ENCODE measurements at regions not wholly inside any gene's neighbourhood (a gene's known extent, or its start where the extent isn't known, plus 50 kb on each side); places are given as distances from the start of the nearest gene placed in this dataset.

GRCh38 chr16:5455110-5455509 lies 357.5 kb upstream of the EEF2KMT start:
- no peaks in the 10 kb centered on the region for H3F3A ChIP-seq (replicated peaks; ENCODE audit: low read depth)
- no peaks in the 10 kb centered on the region; the same call in 2 of the 3 replicates for H3K9me3 Mint-ChIP-seq
- H3K36me3 ChIP-seq (ENCODE audit: insufficient read depth) = no peaks in the 10 kb centered on the region
- no peak overlapping the region for H3K4me2 ChIP-seq
- H3K27ac ChIP-seq (ENCODE audit: low read depth) = no peak overlapping the region
- no peak for DNase-seq (ENCODE audit: low spot score)
- no peak overlapping the region for H2AFZ ChIP-seq
- ATAC-seq = no peak
- no peaks in the 10 kb centered on the region for H3K27me3 ChIP-seq (ENCODE audit: insufficient read depth)
- peaks cover 28% of the 10 kb centered on the region for H3K4me1 Mint-ChIP-seq
- H3K4me3 ChIP-seq = no peak overlapping the region
- peaks cover 13% of the 10 kb centered on the region for H3K27me3 Mint-ChIP-seq (ENCODE audit: insufficient read depth, low read depth, poor library complexity)
- H3K9me2 ChIP-seq (ENCODE audit: insufficient read depth) = no peaks in the 10 kb centered on the region
- H4K20me1 ChIP-seq (replicated peaks; ENCODE audit: insufficient read depth) = no peaks in the 10 kb centered on the region
- H3K79me2 ChIP-seq (replicated peaks; ENCODE audit: insufficient read depth) = no peaks in the 10 kb centered on the region
- H3K36me3 Mint-ChIP-seq (ENCODE audit: low read depth) = no peaks in the 10 kb centered on the region
- H3K27ac Mint-ChIP-seq = no peak overlapping the region
- H3K4me1 ChIP-seq (ENCODE audit: insufficient read depth) = peaks cover 19% of the 10 kb centered on the region
- TF ChIP-seq STAT1 (IDR thresholded peaks at IDR 0.05; ENCODE audit: unreplicated experiment) (no peak), ZNF114 (CRISPR knock-in tag; IDR thresholded peaks at IDR 0.05) (no peak), REST (IDR thresholded peaks at IDR 0.05; ENCODE audit: unreplicated experiment) (no peak), CTCF (conservative IDR thresholded peaks at IDR 0.05; ENCODE audit: low read depth in 2 of 2) (no peak), EZH2 (IDR thresholded peaks at IDR 0.05; ENCODE audit: low read depth, unreplicated experiment) (no peak), JUNB (IDR thresholded peaks at IDR 0.05; ENCODE audit: unreplicated experiment) (no peak), CREB1 (CRISPR knock-in tag; IDR thresholded peaks at IDR 0.05; ENCODE audit: low read depth) (no peak), ETS1 (IDR thresholded peaks at IDR 0.05) (no peak), EZH2phosphoT487 (IDR thresholded peaks at IDR 0.05; ENCODE audit: unreplicated experiment) (no peak), ZNF331 (CRISPR knock-in tag; IDR thresholded peaks at IDR 0.05; ENCODE audit: low read depth) (no peak), NANOG (IDR thresholded peaks at IDR 0.05; ENCODE audit: borderline replicate concordance) (no peak)
- H3K4me3 Mint-ChIP-seq = no peak overlapping the region
